GM12873 (cell line): ENCODE measurements at regions not wholly inside any gene's neighbourhood (a gene's known extent, or its start where the extent isn't known, plus 50 kb on each side); places are given as distances from the start of the nearest gene placed in this dataset.

Source experiments
- CTCF ChIP-seq: IDR thresholded peaks from 2 replicates; pipeline ENCODE4 v1.5.1; 2012; ENCODE audit warnings: low read depth, mild to moderate bottlenecking, moderate library complexity, low read length, control low read depth; ENCODE audit not compliant: insufficient read depth; ENCODE audit errors: missing control alignments

GRCh38 chr10:118474111-118474510, 121.3 kb downstream of the PRLHR start:
- no peak for TF ChIP-seq CTCF

DNA sequence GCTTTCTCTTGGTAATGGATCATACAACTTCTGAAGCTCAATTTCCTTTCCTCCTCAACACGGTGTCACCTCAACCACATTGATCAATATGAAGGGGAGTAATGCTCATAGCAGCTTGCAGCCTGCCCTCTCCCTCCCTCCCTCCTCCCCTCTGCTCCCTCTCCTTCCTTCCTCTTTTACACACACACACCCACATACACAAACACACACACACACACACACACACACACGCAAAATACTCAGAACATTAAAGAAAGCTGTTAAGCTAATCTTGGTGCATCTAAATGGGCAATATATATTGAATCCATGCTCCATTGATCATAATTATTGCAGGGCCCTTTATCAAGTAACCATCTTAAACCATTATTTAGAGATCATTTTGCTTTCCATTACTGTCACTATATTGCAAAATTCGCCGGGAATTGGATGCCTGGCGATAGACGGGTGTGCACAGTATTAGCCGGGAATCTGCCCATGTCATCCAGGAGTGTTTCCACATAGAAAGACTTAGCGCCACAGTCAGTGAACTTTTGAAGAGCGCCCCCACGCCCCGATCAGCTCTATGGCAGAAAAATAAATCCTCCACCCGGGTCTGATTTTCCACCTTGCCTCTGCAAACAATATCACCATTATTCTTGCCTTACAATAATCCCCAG, 122.0 kb downstream of the PRLHR start:
- no peak for TF ChIP-seq CTCF

DNA sequence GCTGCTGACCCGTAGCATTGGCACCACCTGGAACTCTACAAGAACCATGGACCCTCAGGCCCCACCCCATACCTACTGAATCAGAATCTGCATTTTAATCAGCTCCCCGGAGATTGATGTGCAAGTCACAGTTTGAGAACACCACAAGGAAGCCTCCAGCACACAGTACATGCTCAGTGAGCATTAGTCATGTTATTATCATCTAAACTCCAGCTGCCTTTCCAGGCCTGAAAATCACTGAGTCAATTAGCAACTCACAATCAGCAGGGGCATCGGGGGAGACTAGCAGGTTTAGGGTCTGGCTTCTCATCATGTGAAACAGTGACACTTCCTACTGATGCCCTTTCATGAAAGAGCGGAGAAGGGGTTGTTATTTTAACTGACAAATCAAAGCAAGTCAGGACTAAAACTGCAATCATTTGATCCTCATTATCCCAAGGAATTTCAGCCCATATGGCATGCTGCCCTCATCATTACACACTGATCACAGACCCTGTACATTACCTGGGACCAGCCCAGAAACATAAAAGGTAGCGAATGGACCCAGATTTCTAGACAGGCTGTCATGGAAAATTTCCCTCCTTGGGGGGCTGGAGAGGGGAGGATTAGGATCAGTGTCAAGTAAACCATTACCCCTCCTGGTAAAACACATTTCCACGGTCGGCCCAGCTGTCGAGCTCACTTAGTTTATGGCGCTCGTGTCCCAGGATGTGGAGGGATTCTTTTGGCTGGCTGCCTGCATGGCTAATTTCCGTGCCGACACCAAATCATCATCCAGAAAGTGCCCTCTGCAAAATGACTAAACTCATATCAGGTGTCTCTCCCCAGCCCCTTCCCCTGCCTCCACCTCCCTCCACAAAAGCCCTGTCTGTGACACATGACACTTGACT, 122.8 kb downstream of the PRLHR start:
- TF ChIP-seq CTCF = no peak

- TF ChIP-seq CTCF = no peak
These were observed 123.6 kb downstream of the PRLHR start for GRCh38 chr10:118471863-118472262.

DNA sequence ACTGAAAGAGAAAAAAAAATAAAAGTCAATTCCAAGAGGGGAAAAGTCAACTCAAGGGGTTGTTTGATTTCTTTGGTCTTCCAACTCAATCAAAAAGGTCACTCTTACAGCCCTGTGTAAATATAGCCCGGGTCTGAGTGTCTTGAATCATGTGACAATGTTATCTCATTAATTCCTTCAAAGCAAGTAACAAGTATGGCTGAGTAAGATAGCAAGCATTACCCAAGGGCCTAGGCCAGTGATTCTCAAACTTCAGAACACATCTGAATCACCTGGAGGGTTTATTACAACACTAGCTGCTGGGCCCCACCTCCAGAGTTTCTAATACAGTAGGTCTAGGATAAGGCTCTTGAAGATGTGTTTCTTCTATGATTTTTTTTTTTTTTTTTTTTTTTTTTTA, 125.0 kb downstream of the PRLHR start:
- no peak for TF ChIP-seq CTCF

DNA sequence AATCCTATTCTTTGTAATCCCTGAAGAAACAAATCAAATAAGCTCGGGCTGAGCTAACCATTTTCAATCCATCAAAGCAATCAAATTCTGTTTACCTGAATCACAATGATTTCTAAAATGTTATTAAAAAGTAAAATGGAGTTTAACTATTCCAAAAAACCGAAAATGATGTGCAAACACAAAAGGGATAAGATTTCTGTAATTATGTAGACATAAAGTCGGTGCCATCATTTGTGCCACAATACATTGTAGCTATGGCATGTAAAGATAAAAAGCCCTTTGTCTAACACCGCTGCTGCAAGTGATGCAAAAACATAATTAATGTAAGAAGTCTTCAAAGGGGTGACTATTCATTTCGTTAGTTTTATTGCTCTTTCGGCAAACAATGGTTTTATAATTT, 125.1 kb upstream of the FAM204A start:
- TF ChIP-seq CTCF = no peak

DNA sequence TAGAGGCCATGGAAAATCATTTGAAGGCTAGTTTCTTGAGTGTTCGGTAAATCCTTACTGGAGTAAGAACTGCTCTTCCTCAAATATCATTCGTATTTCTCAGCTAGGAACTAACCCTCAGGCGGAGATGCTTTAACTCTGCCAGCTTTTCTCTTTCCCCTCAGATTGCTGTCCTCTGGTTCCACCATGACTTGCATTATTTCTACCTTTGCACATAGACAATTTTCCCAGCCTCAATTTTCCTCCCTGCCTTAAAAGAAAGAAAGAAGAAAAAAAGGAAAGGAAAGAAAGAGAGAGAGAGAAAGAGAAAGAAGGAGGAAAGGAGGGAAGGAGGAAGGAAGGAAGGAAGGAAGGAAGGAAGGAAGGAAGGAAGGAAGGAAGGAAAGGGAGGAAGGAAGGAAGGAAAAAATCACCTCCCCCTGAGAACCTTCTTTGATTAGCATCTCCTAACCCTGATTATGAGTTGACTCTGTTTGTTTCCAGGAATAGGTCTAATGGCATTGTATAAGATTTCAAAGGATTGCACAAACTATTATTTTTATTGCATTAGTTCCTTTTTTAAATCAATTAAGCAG, 123.3 kb upstream of the FAM204A start:
- TF ChIP-seq CTCF = no peak
